ENCODE measurements at regions not wholly inside any gene's neighbourhood (a gene's known extent, or its start where the extent isn't known, plus 50 kb on each side); places are given as distances from the start of the nearest gene placed in this dataset.

GRCh38 chr4:137663251-137664045 lies 131.2 kb upstream of the PCDH18 start (continued):
- TF ChIP-seq, protein P1, sequence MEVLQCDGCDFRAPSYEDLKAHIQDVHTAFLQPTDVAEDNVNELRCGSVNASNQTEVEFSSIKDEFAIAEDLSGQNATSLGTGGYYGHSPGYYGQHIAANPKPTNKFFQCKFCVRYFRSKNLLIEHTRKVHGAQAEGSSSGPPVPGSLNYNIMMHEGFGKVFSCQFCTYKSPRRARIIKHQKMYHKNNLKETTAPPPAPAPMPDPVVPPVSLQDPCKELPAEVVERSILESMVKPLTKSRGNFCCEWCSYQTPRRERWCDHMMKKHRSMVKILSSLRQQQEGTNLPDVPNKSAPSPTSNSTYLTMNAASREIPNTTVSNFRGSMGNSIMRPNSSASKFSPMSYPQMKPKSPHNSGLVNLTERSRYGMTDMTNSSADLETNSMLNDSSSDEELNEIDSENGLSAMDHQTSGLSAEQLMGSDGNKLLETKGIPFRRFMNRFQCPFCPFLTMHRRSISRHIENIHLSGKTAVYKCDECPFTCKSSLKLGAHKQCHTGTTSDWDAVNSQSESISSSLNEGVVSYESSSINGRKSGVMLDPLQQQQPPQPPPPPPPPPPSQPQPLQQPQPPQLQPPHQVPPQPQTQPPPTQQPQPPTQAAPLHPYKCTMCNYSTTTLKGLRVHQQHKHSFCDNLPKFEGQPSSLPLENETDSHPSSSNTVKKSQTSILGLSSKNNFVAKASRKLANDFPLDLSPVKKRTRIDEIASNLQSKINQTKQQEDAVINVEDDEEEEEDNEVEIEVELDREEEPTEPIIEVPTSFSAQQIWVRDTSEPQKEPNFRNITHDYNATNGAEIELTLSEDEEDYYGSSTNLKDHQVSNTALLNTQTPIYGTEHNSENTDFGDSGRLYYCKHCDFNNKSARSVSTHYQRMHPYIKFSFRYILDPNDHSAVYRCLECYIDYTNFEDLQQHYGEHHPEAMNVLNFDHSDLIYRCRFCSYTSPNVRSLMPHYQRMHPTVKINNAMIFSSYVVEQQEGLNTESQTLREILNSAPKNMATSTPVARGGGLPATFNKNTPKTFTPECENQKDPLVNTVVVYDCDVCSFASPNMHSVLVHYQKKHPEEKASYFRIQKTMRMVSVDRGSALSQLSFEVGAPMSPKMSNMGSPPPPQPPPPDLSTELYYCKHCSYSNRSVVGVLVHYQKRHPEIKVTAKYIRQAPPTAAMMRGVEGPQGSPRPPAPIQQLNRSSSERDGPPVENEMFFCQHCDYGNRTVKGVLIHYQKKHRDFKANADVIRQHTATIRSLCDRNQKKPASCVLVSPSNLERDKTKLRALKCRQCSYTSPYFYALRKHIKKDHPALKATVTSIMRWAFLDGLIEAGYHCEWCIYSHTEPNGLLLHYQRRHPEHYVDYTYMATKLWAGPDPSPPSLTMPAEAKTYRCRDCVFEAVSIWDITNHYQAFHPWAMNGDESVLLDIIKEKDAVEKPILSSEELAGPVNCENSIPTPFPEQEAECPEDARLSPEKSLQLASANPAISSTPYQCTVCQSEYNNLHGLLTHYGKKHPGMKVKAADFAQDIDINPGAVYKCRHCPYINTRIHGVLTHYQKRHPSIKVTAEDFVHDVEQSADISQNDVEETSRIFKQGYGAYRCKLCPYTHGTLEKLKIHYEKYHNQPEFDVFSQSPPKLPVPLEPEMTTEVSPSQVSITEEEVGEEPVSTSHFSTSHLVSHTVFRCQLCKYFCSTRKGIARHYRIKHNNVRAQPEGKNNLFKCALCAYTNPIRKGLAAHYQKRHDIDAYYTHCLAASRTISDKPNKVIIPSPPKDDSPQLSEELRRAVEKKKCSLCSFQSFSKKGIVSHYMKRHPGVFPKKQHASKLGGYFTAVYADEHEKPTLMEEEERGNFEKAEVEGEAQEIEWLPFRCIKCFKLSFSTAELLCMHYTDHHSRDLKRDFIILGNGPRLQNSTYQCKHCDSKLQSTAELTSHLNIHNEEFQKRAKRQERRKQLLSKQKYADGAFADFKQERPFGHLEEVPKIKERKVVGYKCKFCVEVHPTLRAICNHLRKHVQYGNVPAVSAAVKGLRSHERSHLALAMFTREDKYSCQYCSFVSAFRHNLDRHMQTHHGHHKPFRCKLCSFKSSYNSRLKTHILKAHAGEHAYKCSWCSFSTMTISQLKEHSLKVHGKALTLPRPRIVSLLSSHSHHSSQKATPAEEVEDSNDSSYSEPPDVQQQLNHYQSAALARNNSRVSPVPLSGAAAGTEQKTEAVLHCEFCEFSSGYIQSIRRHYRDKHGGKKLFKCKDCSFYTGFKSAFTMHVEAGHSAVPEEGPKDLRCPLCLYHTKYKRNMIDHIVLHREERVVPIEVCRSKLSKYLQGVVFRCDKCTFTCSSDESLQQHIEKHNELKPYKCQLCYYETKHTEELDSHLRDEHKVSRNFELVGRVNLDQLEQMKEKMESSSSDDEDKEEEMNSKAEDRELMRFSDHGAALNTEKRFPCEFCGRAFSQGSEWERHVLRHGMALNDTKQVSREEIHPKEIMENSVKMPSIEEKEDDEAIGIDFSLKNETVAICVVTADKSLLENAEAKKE (CRISPR knock-in tag; IDR thresholded peaks at IDR 0.05): no peak
- TF ChIP-seq NANOG (IDR thresholded peaks at IDR 0.05; ENCODE audit: borderline replicate concordance) (no peak), ZNF331 (CRISPR knock-in tag; IDR thresholded peaks at IDR 0.05; ENCODE audit: low read depth) (no peak), CREB1 (CRISPR knock-in tag; IDR thresholded peaks at IDR 0.05; ENCODE audit: low read depth) (no peak), EZH2 (IDR thresholded peaks at IDR 0.05; ENCODE audit: low read depth, unreplicated experiment) (no peak), ETS1 (IDR thresholded peaks at IDR 0.05) (no peak), POLR2AphosphoS5 (IDR thresholded peaks at IDR 0.05; ENCODE audit: low read depth) (no peak), JUNB (IDR thresholded peaks at IDR 0.05; ENCODE audit: unreplicated experiment) (no peak)
- TF ChIP-seq, protein P2, sequence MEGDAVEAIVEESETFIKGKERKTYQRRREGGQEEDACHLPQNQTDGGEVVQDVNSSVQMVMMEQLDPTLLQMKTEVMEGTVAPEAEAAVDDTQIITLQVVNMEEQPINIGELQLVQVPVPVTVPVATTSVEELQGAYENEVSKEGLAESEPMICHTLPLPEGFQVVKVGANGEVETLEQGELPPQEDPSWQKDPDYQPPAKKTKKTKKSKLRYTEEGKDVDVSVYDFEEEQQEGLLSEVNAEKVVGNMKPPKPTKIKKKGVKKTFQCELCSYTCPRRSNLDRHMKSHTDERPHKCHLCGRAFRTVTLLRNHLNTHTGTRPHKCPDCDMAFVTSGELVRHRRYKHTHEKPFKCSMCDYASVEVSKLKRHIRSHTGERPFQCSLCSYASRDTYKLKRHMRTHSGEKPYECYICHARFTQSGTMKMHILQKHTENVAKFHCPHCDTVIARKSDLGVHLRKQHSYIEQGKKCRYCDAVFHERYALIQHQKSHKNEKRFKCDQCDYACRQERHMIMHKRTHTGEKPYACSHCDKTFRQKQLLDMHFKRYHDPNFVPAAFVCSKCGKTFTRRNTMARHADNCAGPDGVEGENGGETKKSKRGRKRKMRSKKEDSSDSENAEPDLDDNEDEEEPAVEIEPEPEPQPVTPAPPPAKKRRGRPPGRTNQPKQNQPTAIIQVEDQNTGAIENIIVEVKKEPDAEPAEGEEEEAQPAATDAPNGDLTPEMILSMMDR (conservative IDR thresholded peaks at IDR 0.05; ENCODE audit: low read depth in 2 of 2): no peak
